ENCODE measurements at regions not wholly inside any gene's neighbourhood (a gene's known extent, or its start where the extent isn't known, plus 50 kb on each side); places are given as distances from the start of the nearest gene placed in this dataset.

DNA sequence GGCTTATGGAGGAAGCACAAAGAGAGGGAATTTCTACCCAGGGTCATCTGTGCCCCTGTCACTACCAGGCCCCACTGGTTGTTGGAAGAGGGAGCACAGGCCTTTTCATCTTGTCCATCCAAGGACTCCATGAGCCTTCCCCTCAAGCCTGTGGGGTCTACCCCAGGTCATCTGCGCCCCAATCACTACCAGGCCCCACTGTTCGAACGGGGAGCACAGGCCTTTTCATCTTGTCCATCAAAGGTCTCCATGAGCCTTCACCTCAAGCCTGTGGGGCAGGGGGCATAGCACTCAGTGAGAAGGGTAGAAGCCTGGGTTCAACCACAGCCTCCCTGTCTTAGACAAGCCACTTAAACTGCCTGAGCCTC is 101.5 kb upstream of the CDH5 start:
- Histone ChIP-seq H3K4me1 (ENCODE audit: insufficient read depth) (peaks cover 29% of the 10 kb centered on the region), H3K79me2 (no peaks in the 10 kb centered on the region), H3K9me3 (ENCODE audit: low read depth) (no peaks in the 10 kb centered on the region), H3K27me3 (no peaks in the 10 kb centered on the region), H3K9me2 (replicated peaks; ENCODE audit: insufficient read depth) (no peaks in the 10 kb centered on the region), H3K27ac (peak overlapping the region; percentile 85), H3K4me2 (no peak overlapping the region), H3K4me3 (no peak overlapping the region), H2AFZ (no peak overlapping the region), H4K20me1 (ENCODE audit: insufficient read depth, poor library complexity, severe bottlenecking) (no peaks in the 10 kb centered on the region), H3K36me3 (replicated peaks; ENCODE audit: insufficient read depth, low read depth) (no peaks in the 10 kb centered on the region)
- TF ChIP-seq CTCF (IDR thresholded peaks at IDR 0.05; ENCODE audit: poor library complexity) = no peak
- DNase-seq (ENCODE audit: low spot score) = peak; percentile 1
- WGBS (ENCODE audit: low lambda C conversion rate, missing lambda C conversion rate) = 70% methylated on average over 3 of the region's 3 CpGs

DNA sequence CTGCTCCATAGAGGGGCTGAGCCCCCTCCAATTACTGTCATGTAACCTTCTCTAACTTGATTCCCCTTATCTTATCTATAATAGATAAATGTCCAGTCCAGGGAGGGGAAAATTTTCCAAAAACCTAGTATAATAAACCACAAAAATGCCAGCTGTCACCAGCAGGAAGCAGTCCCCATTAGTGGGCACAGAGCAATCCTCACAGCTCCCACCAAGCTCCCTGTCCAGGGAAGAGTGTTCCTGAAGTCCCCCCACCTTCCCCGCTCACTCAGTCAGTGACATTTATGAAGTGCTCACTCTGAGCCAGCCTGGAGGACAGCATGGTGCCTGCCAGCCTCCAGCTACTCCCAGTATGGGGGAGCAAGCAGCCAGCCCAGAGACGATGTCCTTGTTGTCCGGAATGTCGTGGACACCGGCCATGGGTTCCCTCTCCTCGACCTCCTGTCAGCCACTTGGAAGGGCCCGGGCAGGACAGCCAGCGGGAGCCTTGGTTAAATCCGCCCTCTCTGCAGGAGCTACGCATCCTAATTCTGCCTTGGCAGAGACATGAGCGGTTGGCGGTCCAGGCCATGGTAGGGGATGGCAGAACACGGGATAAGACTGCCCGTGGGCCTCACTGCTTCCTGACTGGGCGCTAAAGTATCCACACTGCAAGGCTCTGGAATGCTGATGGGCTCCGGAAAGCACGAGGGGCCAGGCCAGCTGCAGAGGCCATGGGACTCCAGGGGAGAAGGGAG is 102.0 kb upstream of the CDH5 start:
- H3K9me2 ChIP-seq (replicated peaks; ENCODE audit: insufficient read depth) = no peaks in the 10 kb centered on the region
- H3K36me3 ChIP-seq (replicated peaks; ENCODE audit: insufficient read depth, low read depth) = no peaks in the 10 kb centered on the region
- H3K79me2 ChIP-seq = no peaks in the 10 kb centered on the region
- TF ChIP-seq EZH2 (IDR thresholded peaks at IDR 0.05; ENCODE audit: borderline replicate concordance) (no peak), CTCF (IDR thresholded peaks at IDR 0.05; ENCODE audit: poor library complexity) (no peak)
- no peak overlapping the region for H2AFZ ChIP-seq
- WGBS (ENCODE audit: low lambda C conversion rate, missing lambda C conversion rate) = 76% methylated on average over 17 of the region's 17 CpGs
- peak overlapping the region; percentile 85 for H3K27ac ChIP-seq
- H3K4me3 ChIP-seq = no peak overlapping the region
- no peak overlapping the region for H3K4me2 ChIP-seq
- peaks cover 29% of the 10 kb centered on the region for H3K4me1 ChIP-seq (ENCODE audit: insufficient read depth)
- peak; percentile 1 for DNase-seq (ENCODE audit: low spot score)
- no peaks in the 10 kb centered on the region for H4K20me1 ChIP-seq (ENCODE audit: insufficient read depth, poor library complexity, severe bottlenecking)
- H3K27me3 ChIP-seq = no peaks in the 10 kb centered on the region
- H3K9me3 ChIP-seq (ENCODE audit: low read depth) = no peaks in the 10 kb centered on the region

GRCh38 chr16:66263973-66264310 is 102.5 kb upstream of the CDH5 start:
- Histone ChIP-seq H3K27ac (no peak overlapping the region), H3K9me3 (ENCODE audit: low read depth) (no peaks in the 10 kb centered on the region), H4K20me1 (ENCODE audit: insufficient read depth, poor library complexity, severe bottlenecking) (no peaks in the 10 kb centered on the region), H3K79me2 (no peaks in the 10 kb centered on the region), H2AFZ (no peak overlapping the region), H3K4me3 (no peak overlapping the region), H3K4me1 (ENCODE audit: insufficient read depth) (peaks cover 29% of the 10 kb centered on the region), H3K4me2 (no peak overlapping the region), H3K36me3 (replicated peaks; ENCODE audit: insufficient read depth, low read depth) (no peaks in the 10 kb centered on the region), H3K9me2 (replicated peaks; ENCODE audit: insufficient read depth) (no peaks in the 10 kb centered on the region), H3K27me3 (no peaks in the 10 kb centered on the region)
- WGBS (ENCODE audit: low lambda C conversion rate, missing lambda C conversion rate) = 87% methylated on average over 1 of the region's 1 CpG
- DNase-seq (ENCODE audit: low spot score) = peak; percentile 2
- TF ChIP-seq CTCF (IDR thresholded peaks at IDR 0.05; ENCODE audit: poor library complexity) = no peak
- TF ChIP-seq EZH2phosphoT487 (IDR thresholded peaks at IDR 0.05; ENCODE audit: low read depth, severe bottlenecking, unreplicated experiment) = no peak
